Ramos (cell line): ENCODE measurements at regions not wholly inside any gene's neighbourhood (a gene's known extent, or its start where the extent isn't known, plus 50 kb on each side); places are given as distances from the start of the nearest gene placed in this dataset.

Source experiments
- in situ Hi-C: fragments of 300-500 bp; cut with MboI; formaldehyde crosslinking; loops from one replicate; pipeline ENCODE4 v1.14.3; 2022; ENCODE audit warnings: low sequenced_read_pairs; ENCODE audit not compliant: unreplicated experiment

DNA sequence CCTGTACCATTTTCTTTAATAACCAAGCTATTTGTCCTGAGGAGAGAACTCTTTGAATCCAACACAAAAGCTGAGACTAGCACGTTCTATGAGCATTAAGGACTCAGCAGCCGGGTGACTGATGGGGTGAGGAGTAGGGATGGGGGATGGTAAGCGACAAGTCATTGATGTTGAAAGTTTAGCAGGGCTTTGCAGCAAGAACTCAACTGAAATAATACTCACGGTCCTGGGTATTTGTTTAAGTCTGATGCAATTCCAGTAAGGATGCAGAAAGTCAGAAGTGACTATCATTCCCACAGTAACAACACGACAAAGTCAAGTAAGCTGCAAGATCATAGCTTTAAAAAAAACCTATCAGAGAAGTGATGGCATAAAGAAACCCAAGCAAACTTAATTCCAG is 131.1 kb downstream of the ACTL7B start:
- in situ Hi-C loops, result no loop called here

DNA sequence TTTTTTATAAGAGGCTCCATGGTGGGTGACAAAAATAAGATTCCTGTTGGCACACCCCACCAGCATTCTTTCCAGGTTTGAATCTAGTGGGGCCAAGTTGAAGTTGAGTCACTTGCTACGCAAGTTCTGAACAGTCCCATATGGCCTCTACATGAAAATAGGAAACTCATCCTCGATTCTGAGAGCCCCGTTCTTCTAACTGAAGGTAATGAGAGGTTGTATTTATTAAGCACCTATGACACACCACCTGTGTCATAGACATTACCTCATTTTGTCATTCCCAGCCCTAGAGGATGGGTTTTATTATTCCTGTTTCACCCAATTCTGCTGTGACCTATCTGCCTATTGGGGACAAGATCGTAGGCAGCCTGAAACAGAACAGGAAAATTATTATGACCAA is 131.7 kb downstream of the ACTL7B start:
- in situ Hi-C loops, result no loop called here

DNA sequence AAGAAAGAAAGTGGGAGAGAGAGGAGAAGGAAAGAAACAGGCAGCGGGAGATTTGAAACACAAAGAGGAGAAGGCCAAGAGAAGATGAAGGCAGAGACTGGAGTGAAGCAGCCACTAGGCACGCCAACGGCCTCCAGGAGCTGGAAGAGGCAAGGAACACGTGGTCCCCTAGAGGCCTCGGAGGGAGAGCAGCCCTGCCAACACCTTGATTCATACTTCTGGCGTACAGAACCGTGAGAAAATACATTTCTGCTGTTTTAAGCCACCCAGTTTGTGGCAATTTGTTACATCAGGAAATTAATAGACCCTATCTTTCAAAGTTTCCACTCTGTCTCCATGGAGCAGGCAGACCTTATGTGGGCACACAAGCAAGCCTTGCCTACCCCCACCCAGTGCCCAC is 133.4 kb downstream of the ACTL7B start:
- in situ Hi-C loops, result no loop called here

DNA sequence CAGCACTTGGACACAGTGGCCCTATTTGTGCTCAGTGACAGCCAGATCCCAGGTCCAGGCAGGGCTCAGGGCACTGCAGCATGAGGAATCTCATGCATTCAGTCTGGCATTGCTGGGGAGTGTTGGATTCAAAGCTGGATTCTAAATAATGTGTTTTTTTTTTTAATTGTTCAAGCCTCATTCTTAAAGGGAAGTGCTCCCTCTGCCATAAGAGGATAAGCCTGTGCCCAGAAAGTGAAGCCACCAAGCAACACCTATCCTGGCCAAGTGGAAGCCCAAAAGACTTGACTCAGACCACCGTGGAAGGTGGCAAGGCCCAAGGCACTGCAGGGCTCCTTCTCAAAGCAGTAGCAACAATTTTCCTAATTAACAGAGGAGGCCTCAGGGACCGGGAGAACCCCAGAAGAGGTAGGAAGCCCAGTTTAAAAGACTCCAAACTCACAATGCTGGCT is 135.6 kb downstream of the ACTL7B start:
- in situ Hi-C loops, result no loop called here

DNA sequence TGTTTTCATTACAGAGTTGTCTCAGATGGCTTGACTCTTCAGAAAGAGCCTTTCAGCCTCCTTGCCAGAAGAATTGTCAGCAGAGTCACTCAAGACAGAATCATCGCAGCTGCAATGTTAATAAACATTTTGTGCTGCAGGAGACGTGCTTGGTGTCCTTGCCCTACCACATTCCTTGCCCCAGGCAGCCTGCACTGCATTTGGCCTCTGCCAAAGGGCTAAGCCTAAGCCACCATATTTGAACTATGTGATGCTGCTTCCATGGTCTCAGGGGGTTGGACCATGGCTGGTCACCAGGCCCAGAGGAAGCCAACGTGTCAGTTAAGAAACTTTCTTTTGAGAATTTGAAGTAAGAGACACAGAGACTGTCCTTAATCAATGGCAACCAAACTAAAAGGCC is 145.4 kb downstream of the ACTL7B start:
- in situ Hi-C loops, result no loop called here

DNA sequence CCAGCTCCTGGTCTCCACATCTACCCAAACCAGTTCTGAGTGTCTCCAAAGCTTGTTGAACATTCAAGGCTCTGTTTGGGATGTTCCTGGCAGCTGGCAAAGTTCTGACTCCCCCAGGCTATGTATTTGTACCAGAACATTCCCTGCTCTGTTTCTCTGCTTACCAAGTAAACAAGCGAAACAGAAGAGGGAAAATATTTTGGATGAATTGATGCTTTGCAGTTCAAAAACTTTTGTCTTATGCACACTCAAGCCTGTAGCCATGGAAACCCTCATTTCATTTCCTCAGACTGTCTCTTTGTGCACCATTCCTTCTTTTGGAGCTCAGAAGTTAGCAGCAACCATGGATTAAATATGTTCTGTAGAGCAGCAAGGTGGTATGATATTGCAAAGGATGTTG is 145.8 kb downstream of the ACTL7B start:
- in situ Hi-C loops, result no loop called here

DNA sequence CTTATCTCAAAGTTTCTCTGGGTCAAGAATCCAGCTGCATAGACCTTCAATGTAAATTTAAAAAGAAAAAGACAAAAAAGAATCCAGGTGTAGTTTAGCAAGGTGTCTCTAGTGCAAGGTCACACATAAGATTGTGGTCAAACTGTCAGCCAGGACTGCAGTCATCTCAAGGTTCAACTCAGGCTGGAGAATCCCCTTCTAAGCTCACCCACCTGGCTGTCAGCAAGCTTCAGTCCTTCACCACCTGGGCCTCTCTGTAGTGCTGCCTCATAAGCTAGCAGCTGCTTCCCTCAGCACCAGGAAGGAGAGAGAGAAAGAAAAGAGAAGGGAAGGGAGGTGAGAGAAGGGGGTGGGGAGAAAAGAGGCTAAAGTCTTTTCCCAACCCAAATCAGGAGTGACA is 146.7 kb downstream of the ACTL7B start:
- in situ Hi-C loops, result no loop called here

DNA sequence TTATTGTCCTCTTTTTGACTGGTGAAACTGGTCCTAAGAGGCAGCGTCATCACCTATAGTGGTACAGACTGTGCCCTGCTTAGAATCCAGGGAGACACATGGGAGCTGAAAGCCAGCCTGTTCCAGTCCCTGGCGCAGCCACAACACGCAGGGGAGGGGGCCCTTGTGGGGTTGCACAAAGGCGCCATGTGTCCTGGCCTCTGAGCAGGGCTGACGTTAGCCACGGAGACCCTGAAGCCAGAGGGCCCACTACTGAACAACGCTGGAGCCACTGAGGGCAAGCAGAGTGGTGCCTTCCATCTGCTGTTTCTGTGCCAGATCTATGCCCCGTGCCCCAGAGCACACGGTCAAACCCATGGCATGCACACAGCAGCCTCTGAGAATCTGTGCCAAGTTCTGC is 147.3 kb downstream of the ACTL7B start:
- in situ Hi-C loops, result no loop called here

DNA sequence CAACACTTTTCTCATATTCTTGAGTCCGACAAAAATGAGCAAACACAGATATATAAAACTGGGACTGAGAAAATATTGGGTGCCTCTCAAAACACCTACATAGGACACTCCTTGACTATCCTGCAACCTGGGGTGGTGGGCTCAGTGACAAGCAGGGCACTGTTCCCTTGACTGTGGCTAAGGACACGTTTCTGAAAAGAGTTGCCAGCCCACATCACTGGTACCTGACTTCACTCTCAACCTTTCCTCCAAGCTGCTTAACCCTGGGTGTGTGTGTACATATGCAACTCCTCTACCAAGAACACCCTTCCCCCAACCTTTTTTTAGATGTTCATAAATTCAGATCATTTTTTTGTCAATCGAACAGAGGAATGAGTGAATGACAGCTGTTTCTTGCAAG is 148.7 kb downstream of the ACTL7B start:
- in situ Hi-C loops, result no loop called here

DNA sequence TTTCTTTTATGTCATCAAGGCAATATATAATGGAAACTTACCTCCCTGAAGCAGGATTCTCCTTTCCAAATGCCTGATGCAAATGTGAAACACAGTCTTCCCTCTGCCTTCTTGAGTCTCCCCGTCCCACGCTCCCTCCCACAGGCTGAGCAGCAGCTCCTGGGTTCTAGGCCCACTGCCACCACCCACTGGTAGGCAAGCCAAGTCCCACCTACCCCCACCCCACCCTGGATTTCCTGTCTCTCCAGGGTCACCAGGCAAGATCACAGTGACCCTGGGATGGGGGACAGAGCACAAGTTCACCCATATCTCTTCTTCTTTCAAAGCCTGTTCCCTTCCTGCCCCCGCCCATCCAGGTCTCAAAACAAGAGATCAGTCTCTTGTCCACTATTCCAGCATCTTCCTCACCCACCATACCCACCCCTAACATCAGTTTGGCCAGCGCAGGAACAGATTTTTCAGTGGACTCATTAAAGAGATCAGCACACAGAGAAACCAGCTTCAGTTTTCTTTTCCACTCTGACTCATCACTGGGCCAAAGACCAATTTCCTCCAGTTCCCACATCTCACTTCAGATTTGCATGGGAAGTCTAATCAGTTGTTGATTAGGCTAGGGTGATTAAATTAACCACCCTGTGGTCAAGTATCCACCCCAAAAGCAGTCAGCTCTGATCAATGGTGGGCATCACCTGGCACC is 151.5 kb downstream of the ACTL7B start:
- in situ Hi-C loops, result no loop called here

DNA sequence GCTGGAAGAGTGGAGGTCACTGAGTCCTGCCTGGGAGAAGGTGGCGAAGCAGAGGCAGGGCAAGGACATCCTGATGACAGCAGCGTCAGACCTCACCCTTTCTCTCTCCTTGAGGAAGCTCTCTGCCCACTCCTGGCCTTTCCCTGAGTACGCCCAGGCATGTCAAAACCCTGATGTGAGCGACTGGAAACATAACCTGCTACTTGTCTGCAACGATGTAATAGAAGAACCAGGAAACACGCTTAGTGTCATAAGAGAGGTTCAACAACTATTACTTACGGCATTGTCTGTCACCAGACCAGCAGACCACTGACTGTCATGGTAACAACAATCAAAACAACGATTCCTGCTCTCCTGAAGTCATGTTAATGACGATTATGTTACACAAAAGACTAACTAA is 152.4 kb downstream of the ACTL7B start:
- in situ Hi-C loops, result no loop called here

DNA sequence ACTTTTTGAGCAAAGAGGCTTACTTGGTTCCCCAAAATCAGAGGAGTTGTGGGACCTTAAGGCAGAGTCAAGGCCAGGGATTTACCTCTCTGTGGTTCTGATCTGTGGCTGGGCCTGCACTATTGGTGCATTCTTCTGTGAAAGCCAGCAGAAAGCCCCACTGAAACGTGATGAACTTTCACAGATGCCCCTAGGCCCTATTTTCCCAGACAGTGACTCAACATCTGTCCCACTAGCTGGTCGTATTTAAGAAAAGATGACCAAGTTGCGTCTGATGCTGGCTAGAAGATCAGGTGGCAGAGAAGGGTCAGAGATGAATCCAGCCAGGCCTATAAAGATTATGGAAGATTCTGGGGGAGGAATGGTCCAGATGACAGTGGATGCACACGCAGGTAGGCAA is 153.1 kb downstream of the ACTL7B start:
- in situ Hi-C loops, result no loop called here

DNA sequence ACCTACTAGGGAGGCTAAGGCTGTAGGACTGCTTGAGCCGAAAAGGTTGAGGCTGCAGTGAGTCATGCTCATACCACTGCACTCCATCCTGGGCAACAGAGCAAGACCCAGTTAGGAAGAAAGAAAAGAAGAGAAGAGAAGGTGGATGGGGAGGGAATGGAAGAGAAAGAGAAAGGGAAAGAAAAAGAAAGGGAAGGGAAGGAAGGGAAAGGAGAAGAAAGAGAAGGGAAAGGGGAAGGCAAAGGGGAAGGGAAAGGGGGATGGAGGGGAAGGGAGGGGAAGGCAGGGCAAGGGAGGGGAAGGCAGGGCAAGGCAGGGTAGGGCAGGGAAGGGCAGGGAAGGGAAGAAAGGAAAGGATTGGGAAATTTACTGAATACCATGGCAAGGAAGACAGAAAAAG is 157.0 kb downstream of the ACTL7B start:
- in situ Hi-C loops, result no loop called here

DNA sequence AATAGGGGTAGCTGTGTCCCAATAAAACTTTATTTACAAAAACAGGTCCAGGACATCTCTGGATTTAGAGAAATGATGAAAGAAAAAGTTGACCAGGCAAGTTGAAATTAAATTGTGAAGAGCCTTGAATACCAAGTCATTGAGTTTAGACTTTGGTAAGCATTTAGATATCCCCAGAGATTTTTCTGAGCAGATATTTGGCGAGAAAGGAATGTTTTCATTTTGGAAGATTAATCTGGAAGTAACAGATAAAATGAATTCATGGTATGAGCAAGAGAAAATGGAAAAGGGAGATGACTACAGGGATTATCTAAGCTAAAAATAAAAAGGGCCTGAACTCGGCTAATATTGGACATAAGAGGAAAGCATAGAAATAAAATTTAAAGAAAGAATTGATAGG is 157.6 kb downstream of the ACTL7B start:
- in situ Hi-C loops, result no loop called here

DNA sequence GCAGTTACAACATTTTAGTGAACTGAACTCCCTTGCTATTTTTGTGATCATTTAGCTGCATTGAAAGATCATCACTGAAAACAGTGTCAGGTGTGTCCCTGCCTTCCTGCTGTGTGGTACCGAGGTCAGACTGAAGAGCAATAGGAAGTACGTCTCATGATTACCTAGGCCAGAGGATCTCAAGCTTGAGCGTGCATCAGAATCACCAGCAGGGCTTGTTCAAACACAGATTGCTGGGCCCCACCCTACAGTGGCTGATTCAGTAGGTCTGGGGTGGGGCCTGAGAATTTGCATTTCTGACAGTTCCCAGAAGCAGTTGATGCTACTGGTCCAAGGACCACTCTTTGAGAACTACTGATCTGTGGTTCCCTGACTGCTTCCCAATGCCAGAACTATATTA is 159.6 kb downstream of the ACTL7B start:
- in situ Hi-C loops, result no loop called here

DNA sequence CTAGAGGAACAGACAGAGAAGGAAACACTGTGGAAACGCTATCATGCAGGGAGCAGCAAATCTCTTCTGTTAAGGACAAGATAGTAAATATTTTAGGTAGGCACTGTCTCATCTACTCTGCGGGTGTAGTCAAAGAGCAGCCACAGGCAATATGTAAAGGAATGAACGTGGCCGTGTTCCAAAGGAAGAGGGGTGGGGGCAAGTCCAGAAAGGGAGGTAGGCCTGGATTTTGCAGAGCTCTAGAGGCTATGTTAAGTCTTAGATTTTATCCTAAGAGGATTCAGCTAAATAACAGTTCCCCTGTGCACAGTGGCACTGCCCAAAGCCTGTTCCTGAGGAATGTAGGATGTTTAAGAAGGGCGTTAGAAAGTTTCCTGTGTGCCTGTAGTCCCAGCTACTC is 161.6 kb downstream of the ACTL7B start:
- in situ Hi-C loops, result no loop called here

DNA sequence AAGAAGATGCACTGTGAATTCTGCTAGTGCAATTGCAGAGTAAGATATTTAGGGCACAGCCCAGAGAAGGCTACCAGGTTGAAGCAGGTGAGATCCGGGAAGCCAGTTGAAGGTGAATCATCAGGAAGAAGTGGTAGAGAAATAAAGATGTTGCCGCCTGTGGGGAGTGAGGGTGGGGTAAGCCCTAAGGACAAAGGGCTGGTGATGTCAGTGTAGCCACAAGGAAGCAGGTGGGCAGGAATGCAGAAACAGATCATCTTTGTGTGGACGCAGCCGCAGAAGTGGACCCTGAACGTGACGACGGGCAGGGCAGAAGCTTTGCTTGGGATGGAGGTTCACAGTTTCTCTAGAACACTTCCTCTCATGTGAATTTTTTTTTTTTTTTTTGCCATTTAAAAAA is 164.2 kb downstream of the ACTL7B start:
- in situ Hi-C loops, result no loop called here

DNA sequence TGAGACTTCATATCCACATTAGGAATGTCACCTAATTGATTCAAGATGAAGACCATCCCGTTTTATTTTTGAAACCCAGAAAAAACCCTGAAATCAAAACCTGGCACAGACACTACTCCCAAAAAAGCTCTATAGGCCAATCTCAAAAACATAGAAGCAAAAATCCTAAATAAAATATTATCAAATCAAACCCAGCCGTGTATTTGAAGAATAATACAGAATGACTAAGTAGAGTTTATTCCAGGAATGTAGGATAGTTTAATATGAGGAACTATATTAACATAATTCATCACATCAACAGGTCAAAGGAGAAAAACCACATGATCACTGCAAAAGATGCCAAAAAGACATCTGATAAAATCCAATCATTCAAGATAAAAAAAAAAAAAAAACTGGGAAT is 167.1 kb downstream of the ACTL7B start:
- in situ Hi-C loops, result no loop called here

DNA sequence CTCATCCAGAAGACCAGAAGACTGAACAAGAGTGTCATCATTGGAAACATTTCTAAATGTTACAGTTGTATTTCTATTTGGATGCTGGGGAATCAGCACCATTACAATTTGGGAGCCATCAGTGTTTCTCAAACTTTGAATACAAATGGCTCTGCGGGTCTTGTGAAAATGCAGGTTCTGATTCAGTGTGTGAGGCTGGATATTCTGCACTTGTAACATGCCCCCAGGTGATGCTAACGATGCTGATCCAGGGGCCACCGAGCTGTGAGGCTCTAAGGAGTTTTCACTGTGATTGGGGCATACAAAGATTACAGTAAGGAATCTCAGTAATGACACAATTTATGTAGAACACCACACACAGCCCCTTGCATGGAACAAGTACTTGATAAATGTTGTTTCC is 167.7 kb downstream of the ACTL7B start:
- in situ Hi-C loops, result no loop called here

DNA sequence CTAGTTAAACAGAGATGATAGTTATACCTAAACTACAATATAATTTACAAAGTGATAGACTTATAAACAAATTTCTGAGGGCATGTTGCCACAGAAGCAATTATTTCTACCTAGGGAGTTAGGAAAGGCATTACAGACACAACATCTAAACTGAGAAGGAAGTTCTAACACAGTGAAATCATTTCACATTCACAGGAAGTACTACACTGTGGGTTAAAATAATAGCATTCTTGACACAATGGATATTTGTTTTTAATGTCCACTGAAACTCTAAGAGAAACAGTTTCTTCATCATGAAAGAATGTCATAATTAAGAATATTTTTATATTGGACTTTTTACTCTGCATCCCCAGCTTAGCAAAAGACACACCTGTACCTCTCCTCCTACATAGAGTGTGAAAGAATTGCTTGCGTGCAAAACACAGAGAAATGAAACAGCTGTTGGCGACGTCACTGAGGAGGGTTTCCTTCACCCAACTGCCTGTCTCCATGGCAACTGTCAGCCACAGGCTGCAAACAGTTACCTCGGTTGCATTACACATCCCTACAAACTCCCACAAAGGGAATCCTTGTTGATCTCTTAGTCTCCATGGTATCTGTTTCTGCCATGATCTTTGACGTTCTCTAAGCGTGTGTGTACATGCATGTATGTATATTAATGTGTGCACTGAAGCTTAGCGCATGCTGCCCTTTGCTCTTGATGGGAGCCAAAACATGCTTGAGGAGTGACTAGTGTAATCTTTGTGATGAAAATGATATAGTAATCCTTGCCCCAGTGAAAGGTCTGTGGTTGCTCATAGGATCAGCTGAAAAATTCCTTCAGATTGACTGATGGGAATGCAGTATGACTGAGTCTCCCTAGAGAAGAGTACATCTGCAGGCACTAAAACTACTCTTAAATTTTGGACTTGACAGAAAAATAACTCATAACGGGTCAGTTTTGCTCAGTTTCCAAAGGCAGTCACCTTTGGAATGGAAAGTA is 168.5 kb downstream of the ACTL7B start:
- in situ Hi-C loops, result no loop called here

DNA sequence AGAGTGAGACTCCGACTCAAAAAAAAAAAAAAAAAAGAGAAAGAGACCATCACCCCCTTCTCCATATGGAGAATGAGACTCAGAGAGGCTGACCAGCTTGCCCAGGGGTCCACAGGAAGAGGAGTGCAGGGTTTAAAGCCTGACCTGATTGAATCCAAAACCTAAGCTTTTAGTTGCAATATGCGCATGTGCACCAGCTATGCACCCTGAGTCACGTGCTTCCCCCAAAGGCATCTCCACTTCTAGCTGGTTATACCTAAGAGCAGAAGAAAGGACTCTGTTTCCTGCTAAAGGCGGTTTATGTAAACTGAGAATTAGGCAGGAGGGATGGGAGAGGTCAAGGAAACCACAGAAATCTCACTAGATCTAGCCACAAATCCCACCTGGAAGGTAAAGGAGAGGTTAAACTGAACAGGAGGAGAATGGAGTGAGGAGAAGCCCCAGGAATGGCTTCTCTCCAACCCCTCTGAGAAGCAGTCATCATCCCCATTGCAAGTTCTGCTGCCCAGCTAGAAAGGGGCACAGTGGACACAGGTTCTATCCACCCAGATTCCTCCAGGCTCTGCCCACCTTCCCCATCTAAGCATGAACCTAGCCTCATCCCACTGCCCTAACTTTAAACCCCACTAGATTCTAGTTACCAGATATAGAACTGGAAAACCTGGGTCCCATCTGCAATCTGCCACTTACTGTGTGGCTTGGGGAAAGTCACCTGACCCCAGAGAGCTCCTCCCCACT is 171.3 kb downstream of the ACTL7B start:
- in situ Hi-C loops, result no loop called here
